ENCODE measurements at regions not wholly inside any gene's neighbourhood (a gene's known extent, or its start where the extent isn't known, plus 50 kb on each side); places are given as distances from the start of the nearest gene placed in this dataset.

GRCh38 chr12:115035535-115036107 lies 351.6 kb upstream of the TBX3 start:
- TF ChIP-seq REST (IDR thresholded peaks at IDR 0.05) (no peak), MAZ (IDR thresholded peaks at IDR 0.05; ENCODE audit: borderline replicate concordance, low read depth, low read length) (no peak), CTCF (IDR thresholded peaks at IDR 0.05) (no peak), JUN (IDR thresholded peaks at IDR 0.05) (no peak), EP300 (IDR thresholded peaks at IDR 0.05) (no peak), RFX5 (IDR thresholded peaks at IDR 0.05) (no peak), GATA3 (IDR thresholded peaks at IDR 0.05; ENCODE audit: borderline replicate concordance) (no peak), JUNB (IDR thresholded peaks at IDR 0.05) (no peak)

All from A549 (cell line).